Mucosa of gallbladder (tissue), 1 donor: ENCODE measurements at regions not wholly inside any gene's neighbourhood (a gene's known extent, or its start where the extent isn't known, plus 50 kb on each side); places are given as distances from the start of the nearest gene placed in this dataset.

Experiments used
- DNase-seq: peaks from one replicate; pipeline ENCODE4 v3.0.0-alpha.2; 2020; ENCODE audit warnings: low spot score
- donor health status: DM: no; HTN: no; CAD: no.

DNA sequence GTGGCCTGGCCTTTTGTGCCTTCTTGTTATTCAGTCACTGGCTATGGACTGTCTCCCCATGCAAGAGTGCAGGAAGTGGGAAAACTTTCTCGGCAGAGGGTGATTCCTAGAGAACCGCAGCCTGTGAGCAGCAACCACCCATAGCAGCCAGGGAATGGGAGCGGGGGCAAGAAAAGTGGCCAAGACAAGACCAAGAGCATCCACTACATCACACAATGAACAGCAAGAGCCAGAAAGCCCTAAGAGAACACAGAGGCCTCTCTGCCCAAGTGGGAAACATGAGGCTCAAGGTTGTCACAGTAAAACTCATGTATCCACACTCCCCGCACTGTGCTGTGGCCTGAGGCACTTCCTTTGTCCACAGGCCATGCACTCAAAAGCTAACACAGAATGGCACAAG lies 129.1 kb upstream of the FSTL4 start:
- no peak for DNase-seq

DNA sequence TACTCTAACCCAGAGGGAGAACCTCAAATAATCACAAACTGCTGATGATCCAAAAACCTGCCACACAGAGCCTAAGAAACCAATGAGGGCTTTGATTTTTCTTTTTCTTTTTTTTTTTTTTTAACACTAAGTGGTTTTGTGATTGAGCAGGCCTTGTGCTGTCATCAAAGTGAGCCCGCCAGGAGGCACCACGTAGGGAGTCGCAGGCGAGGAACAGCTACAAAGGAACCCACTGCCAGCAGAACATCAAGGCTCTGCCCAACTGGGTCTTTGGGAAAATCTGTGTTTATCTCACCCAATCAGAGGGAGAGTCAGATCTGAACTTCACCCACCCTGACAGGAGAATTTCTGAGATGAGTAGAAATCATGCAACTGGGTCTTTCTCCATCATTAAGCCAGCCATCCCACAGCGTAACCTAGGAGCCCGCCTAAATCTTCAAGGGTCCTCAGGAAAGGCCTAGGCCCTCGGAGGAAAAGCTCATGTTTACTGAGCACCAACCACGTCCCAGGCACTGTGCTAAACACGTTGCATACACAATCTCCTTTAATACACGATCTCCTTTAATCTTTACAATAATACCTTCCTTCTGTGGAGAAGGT lies 126.9 kb upstream of the FSTL4 start:
- DNase-seq, result no peak

DNA sequence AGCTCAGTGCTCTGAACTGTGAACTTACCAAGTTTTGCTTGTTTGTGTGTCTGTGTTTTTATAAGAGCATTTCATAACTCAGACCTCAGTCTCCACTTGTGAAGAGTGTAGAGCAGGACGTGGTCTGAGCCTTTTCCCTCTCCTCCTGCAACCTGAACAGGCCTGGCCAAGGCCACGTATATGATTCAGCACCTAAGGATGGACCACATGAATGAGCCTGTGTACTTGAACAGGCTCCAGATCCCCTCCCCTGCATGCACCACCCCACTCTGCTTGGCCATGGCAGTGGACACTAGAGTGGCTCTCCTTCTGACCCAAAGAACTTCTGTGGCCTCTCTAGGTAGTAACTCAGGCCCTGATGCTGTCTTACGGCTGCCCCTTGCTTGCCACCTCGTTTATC lies 125.9 kb upstream of the FSTL4 start:
- DNase-seq, result no peak

DNA sequence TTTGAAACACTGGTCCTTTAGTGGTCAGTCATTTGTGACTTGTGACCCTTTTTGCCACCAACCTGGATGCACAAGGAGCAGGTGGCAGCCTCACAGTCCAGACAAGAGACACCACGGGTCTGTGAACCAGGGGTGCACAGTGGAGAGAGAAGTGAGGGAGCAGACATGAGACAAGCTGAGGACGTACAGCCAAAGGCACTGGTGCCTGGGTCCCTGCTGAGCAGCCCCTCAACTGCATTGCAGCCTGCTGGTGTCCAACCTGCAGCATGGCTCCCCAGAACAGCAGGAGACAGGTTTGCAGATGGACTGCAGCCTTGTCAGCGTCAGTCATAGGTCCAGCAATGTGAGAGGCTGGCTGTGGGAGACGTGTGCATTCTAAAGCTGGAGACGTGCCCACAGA lies 124.2 kb upstream of the FSTL4 start:
- no peak for DNase-seq

DNA sequence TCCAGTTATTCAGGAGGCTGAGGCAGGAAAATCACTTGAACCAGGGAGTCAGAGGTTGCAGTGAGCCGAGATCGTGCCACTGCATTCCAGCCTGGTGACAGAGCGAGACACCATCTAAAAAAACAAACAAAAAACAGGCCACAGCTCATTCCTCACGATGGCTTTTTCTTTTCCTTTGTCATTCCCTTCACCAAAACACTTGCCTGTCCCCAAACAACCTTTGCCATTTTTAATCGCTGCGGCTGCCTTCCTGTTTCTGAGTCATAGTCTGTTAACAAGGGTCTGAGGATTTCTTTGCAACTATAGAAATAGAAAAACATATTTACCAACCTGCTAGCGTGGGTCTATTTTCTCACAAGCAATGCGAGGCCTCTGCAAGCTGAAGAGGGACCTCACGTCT lies 123.0 kb upstream of the FSTL4 start:
- no peak for DNase-seq

DNA sequence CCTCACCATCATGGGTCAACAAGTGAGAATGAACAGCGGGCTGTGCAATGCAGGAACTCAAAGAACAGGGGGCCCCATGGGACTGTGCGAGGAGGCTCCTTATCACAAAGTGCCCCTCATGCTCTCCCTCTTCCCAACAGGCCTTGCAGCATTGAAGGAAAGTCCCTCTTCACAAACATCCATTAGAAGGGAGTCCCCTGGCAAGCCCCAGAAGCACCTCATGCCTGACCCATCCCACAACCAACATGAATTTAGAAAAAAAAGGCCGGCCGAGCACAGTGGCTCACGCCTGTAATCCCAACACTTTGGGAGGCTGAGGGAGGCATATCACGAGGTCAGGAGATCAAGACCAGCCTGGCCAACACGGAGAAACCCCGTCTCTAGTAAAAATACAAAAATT lies 122.6 kb upstream of the FSTL4 start:
- no peak for DNase-seq

DNA sequence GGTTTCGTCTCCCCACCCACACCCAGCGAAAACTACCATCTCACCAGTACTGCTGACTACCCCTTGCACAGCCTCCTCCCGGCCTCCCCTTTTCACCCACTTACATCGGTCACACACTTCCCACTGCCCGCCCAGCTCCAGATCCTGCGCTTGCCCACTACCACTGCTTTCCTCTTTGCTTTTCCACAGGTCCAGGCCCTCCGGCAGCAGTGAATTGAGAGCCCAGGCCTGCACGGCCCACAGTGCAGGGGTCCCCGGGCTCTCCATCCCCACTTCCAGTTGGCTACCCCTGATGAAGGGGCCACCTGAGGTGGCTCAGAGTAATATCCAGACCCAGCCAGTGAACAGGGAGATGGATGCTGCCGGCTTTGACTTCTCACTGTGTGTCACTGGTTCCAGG lies 120.2 kb upstream of the FSTL4 start:
- DNase-seq, result no peak

DNA sequence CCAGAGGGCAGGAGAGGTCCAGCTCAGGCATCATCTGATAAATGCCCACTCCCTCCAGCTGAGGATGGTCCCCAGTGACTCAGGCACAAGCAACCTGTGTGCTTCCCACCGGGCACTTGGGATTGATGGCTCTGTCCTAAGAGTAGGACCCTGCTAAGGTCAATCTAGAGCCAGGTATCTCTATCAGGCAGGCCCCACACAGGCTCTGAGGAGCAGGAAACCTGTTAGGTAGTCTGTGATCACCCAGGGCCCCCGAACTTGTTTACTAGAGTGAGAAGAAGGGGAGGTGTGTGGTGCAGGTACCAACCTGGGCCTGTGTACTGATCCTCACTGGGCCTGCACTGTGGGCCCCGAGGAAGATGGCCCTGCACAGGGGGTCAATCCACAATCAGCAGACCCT lies 119.6 kb upstream of the FSTL4 start:
- no peak for DNase-seq

DNA sequence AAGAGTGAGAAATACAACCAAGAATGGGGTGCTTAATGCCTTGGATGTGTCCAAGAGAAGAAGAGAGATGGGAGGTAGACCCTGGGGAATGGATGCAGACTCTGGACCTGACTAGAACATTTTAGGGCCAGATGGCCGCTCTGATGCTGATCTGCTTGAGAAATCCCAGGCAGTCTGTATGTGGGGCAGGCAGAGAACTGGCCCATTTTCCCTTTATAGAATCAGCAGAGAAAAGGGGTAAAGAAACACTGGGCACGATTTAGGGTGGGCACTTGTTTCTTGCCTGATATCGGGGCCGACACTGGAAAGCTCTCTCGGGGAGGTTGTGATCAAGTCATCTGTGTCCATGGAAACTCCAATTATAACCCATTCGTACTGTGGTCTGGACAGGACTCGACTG lies 118.5 kb upstream of the FSTL4 start:
- DNase-seq, result no peak

DNA sequence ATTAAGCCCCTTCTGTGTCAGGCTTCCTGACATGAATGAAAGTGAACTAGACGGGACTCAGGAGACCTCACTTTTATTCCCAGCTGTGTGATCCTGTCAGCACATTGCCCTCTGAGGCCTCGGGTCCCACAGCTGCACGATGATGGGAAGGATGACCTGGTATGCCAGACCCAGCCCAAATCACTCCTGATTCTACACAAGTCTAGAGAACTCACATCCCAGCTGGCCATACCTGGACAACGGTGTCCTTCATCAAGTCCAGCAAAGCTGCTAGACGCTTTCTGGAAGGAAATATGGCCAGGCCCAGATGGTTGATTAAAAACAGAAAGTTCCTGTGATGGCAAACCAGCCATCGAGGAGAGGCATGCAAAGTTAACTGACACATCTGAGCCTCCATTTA lies 118.0 kb upstream of the FSTL4 start:
- DNase-seq, result no peak

DNA sequence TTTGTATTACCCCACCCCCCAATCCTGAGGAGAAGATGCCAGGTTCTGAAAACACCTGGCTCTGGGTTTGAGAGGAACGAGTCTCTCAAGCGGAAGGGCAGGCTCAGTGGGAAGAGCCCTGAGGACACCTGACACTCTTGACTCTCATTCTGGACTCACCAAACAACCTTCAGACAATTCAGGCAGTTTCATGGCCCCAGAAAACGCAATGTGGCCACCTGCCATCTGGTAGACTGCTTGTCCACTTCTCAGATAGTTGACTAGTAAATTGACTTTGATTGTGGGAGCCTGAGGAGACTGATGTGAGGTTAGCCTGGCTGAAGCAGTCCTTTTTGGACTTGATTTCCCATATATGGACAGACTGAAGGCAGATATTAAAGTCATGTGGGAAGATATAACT lies 117.5 kb upstream of the FSTL4 start:
- no peak for DNase-seq

DNA sequence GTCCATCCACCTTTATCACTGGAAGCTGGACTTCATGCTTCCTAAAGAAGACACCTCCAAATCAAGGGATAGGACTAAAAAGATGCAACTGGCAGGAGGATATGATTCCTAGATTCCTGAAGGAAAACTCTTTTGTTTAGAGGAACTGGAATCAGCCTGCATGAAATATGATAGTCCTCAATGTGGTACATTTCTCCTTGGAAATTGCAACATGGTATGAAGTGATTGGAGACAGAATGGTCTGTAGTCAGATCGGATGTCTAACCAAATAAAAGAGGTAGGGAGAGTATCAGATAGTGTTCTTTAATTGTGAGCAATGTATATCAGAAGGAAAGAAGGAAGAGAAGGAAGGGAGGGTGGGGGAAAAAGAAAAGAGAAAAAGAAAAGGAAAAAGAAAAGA lies 116.1 kb upstream of the FSTL4 start:
- DNase-seq, result no peak

DNA sequence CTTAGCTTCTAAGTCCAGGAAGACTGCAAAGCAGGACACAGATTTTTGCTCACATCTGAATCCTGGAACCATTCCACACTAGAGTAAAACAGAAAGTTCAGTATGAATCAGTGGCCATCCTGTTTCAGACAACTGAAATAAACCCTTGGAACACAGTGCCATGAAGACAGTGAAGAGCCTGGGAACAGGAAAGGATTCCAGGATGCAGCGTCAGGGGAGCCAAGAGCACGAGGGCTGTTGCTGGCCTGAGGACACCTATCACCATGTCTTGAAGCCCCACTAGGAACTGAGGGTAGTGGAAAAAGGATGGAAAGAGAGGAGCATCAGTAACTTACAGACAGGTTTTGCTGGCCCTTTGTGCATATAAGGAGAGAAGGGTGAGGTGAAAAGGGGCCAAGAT lies 115.3 kb upstream of the FSTL4 start:
- DNase-seq, result no peak

DNA sequence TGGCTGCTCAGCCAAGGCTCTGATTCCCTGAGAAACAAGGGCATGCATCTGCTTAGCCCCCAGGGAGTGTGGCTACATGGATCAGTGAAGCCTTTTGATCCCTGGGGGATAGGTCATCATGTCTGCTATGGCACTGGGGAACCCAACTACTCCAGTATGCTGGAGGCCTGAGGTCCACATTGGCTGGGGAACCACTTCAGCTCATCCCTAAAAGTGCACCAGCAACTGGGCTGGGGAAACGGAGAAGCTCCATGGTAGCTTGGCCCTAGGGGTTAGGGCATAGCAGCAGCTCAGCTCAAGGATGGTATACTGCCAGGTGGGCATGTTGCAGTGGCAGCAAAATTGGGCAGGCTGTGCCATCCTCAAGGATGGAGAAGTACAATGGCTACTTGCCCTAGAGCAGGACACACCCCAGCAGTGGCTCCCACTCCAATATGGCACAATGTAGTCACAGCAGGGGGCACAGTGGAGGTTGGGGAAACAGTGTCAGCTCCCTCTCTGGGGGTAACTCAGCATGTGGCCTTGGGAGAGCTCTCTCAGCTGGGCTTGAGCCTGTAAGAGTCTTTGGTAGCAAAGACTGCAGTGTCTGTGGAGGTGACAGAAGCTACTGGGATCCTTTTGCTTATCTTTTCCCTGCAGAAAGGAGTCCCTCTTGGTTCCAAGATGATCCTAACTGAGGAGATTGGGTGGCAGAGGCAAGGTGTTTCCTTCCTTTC lies 111.5 kb upstream of the FSTL4 start:
- no peak for DNase-seq

DNA sequence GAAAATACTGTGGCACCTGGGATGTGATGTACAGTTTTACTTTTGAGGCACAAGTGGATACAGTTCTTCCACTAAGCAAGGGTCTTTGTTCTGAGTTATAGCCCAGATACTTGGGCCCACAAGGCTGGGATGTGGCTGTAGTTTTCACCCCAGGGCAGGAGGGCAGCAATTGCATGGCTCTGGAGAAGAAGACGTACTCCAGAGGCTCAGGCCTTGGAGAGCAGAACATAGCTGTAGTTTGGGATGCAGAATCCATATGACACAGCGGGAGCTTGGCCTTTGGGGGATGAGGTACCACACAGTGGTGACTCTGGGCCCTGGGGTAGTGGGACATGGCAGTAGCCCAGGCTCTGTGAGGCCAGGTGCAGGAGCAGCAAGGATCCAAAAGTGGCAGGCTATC lies 110.8 kb upstream of the FSTL4 start:
- no peak for DNase-seq

DNA sequence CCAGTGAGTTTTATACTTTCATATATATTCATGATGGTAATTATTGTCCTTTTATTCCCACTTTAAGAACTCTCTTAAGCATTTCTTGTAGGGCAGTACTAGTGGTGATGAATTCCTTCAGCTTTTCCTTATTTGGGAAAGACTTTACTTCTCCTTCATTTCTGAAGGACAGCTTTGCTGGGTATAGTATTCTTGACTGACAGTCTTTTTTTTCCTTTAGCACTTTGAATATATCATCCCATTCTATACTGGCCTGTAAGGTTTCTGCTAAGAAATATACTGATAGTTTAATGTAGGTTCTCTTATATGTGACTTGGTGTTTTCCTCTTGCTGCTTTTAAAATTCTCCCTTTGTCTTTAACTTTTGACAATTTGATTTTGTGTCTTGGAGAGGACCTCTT lies 109.0 kb upstream of the FSTL4 start:
- DNase-seq, result no peak

DNA sequence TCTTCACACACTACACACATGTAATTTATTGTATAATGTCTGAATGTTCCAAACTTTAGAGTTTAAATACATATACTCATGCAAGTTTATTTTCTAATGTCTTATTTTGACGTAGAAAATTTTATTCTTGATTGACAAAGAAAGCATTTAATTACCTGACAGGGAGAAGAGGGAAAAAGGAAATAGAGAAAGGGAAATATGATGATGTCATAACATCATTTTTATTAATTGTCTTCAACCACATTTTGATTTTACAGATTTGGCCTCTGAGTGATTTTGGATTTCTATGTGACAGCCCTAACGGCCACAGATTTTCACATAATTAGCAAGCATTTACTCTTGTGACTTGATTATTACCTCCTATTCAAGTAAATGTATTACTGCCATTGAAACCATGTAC lies 106.1 kb upstream of the FSTL4 start:
- DNase-seq, result no peak

DNA sequence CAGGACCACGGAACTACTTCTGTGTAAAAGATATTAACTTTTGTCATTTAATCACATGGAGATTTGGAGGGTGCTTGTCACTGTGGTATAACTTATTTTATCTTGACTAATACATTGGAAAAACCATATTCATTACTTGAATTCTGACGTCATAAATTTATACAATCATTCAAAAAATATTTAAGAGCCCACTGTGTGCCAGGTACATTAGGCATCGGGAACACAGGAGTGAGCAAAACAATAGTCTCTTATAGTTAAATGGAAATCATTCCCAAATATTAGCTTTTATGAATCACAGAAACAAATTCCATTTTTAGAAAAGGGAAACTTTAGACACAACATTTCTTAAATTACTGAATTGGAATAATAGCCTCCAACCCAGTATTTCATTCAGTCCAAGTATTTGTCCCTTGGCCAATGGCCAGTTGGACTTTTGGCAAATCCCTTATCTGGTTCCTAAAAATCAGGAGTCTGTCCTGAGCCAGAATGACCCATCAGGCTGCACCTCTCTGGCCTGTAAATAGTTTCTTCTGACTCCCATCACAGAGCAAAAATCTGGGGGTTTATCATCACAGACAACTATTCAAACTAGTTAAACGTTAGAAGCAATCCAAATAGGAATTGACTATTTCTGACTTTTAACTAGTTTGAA lies 104.3 kb upstream of the FSTL4 start:
- DNase-seq, result no peak

DNA sequence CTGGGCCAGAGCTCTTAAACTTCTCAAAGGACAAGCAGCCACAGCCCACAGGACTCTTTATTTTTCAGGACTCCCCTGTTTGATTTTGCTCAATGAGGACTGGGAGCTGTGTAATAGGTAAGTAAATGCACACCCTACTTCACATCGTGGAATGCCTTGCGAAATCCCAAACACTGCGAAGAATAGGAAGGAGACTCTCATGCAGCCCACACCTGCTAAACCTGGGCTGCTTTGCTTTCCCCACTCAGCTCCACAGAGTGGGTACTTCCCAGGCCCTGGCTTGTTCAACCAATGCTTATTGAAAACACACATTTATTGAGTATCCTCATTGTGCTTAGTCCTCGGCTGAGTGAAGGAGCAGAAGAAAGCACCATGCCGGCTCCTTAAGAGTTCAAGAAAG lies 103.3 kb upstream of the FSTL4 start:
- DNase-seq, result no peak

DNA sequence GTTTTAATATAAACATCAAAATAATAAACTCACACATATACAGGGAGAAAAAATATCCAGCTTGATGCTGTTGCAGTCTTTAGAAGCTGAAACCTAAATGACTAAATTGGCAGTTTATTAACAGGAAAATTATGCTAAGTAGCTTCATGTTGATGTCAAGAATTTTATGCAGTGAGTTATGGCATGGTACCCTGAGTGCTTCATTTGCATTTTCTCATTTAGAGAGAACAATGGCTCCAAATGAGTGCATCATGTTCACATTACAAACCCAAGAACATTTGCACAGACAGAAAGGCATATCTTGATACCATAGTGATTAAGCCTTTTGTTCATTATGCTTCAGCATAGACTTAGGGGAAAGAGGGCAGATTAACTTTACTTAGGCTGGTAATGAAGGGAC lies 102.9 kb upstream of the FSTL4 start:
- DNase-seq, result no peak

DNA sequence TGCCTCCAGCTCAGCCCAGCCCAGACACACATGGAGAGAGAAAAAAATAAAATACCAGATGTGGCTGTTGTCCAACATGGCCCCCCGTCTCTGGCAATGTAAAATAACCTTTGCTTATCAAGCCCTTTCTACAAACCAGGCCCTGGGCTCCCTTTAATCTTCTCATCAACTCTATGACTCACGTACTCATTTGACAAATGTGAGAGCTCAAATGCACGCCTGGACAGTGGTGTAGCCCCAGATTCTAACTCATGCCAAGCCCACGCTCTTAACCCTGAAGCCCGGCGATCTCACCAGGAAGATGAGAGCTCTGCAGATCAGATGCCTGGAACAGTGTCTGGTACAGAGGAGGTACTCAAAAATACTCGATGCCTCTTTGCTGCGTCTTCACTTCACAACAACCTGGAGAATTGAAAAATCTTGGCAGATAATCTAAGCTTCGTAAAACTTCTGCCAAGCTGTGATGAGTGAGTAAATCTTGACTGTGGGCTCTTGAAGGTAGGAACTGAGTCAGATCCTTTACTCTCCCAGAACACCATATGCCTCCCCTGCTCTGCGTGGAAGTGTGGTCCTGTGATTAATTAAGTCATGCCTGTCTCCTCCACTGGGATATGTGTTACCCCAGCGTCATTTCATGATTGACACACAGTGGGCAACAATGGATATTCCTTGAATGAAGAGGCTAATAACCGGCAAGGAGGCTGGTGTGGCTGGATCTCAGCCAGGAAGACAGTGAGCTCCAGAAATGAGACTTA lies 102.0 kb upstream of the FSTL4 start:
- no peak for DNase-seq

DNA sequence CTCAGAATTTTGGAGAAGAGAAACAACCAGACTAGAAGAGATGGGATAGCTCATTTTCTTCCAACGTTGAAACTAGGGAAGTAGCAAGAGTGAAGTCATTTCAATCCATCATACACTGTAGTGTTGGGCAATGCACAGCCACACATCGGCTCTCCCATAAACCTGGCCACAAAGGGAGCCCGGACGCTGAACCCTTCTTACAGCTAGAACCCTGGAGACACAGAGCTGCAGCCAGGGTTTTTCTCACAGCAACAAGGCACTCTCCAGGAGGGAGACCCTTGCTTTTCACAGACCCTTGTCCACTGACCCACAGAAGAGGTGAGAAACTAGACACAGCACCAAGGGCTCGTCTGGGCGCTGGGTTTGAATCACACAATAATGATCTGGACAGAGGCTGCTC lies 101.4 kb upstream of the FSTL4 start:
- no peak for DNase-seq

DNA sequence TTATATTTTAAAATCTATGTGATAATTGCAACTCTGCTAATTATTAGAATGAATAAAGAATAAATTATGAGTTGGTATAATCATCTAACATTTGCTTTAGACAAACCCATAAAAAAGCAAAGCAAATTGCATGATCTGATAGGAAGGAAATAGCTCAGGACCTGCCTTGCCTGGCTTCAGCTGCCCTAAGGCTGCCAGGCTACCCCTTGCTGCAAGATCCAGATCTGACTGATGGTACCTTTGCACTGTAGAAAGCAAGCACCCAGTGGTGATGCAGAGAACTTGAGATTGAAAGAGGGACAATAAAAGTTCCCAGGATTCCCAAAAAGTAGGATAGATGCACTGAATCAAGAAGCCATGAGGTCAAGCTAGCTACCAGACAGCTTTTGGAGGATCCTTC lies 100.9 kb upstream of the FSTL4 start:
- no peak for DNase-seq
